NCI-H1694 treated with DMSO at 0.1 percent for 48 hours (cell line): ENCODE measurements at regions not wholly inside any gene's neighbourhood (a gene's known extent, or its start where the extent isn't known, plus 50 kb on each side); places are given as distances from the start of the nearest gene placed in this dataset.

Source experiments
- DNase-seq: peaks from one replicate; lab custom pipeline; 2025; lab: John Stamatoyannopoulos, UW

- no peak for DNase-seq
Observed at GRCh38 chr1:200354243-200354642, 55.6 kb downstream of the ZNF281 start.

GRCh38 chr1:200353232-200353631 lies 56.6 kb downstream of the ZNF281 start:
- no peak for DNase-seq

- no peak for DNase-seq
Observed at GRCh38 chr1:200351826-200352549, 57.8 kb downstream of the ZNF281 start.

- no peak for DNase-seq
Observed at GRCh38 chr1:200351425-200351824, 58.4 kb downstream of the ZNF281 start.

- no peak for DNase-seq
Observed at GRCh38 chr1:200346700-200347099, 63.1 kb downstream of the ZNF281 start.

GRCh38 chr1:200345520-200345919 lies 64.3 kb downstream of the ZNF281 start:
- no peak for DNase-seq

GRCh38 chr1:200343874-200344273 lies 66.0 kb downstream of the ZNF281 start:
- DNase-seq: no peak

- DNase-seq: no peak
Observed at GRCh38 chr1:200342511-200343311, 67.1 kb downstream of the ZNF281 start.

- DNase-seq: no peak
Observed at GRCh38 chr1:200338451-200338850, 71.4 kb downstream of the ZNF281 start.

- no peak for DNase-seq
Observed at GRCh38 chr1:200337831-200338230, 72.0 kb downstream of the ZNF281 start.

GRCh38 chr1:200337410-200337809 lies 72.4 kb downstream of the ZNF281 start:
- DNase-seq: no peak

- no peak for DNase-seq
Observed at GRCh38 chr1:200336901-200337391, 72.9 kb downstream of the ZNF281 start.

GRCh38 chr1:200336101-200336845 lies 73.6 kb downstream of the ZNF281 start:
- no peak for DNase-seq

- no peak for DNase-seq
Observed at GRCh38 chr1:200334661-200335256, 75.1 kb downstream of the ZNF281 start.

- DNase-seq: no peak
Observed at GRCh38 chr1:200333329-200333728, 76.5 kb downstream of the ZNF281 start.

- DNase-seq: no peak
Observed at GRCh38 chr1:200332716-200333115, 77.1 kb downstream of the ZNF281 start.

GRCh38 chr1:200330741-200331428 lies 79.0 kb downstream of the ZNF281 start:
- DNase-seq: no peak

GRCh38 chr1:200329208-200329882 lies 80.5 kb downstream of the ZNF281 start:
- no peak for DNase-seq

GRCh38 chr1:200328379-200328778 lies 81.5 kb downstream of the ZNF281 start:
- DNase-seq: no peak

GRCh38 chr1:200323856-200324400 lies 85.9 kb downstream of the ZNF281 start:
- no peak for DNase-seq

GRCh38 chr1:200319148-200319547 lies 90.7 kb downstream of the ZNF281 start:
- DNase-seq: no peak
